Neural cell (in vitro differentiated cells): ENCODE measurements at regions not wholly inside any gene's neighbourhood (a gene's known extent, or its start where the extent isn't known, plus 50 kb on each side); places are given as distances from the start of the nearest gene placed in this dataset.

ENCODE experiments used
- H2AFZ ChIP-seq: fragments of 200-600, 300-800 bp; sonication (generic), shearing (Covaris generic); 2 replicates; pipeline ENCODE4 v1.6.0; 2014; ENCODE audit warnings: low read depth, mild to moderate bottlenecking, antibody characterized with exemption, low read length, moderate library complexity
- H3F3A ChIP-seq: fragments of 200-600 bp; shearing (Covaris generic); 2 replicates; pipeline ENCODE4 v1.6.1; 2016; ENCODE audit warnings: mild to moderate bottlenecking, moderate library complexity, mixed read lengths, antibody characterized with exemption, low read length; ENCODE audit not compliant: insufficient read depth, poor library complexity, severe bottlenecking
- H3K27ac ChIP-seq: fragments of 200-600, 300-800 bp; sonication (generic), shearing (Covaris generic); 2 replicates; pipeline ENCODE4 v1.5.1; 2014; ENCODE audit warnings: mild to moderate bottlenecking, low read length, moderate library complexity
- H3K27me3 ChIP-seq: fragments of 300-800, 200-600 bp; sonication (generic), shearing (Covaris generic); 2 replicates; pipeline ENCODE4 v1.6.0; 2014; ENCODE audit warnings: mild to moderate bottlenecking, low read depth, low read length, moderate library complexity; ENCODE audit not compliant: insufficient read depth
- H3K36me3 ChIP-seq: fragments of 300-800, 200-600 bp; sonication (generic), shearing (Covaris generic); 2 replicates; pipeline ENCODE4 v1.5.1; 2014; ENCODE audit warnings: mild to moderate bottlenecking, antibody characterized with exemption, low read length, moderate library complexity; ENCODE audit not compliant: insufficient read depth
- H3K4me2 ChIP-seq: fragments of 300-800, 200-600 bp; sonication (generic), shearing (Covaris generic); 2 replicates; pipeline ENCODE4 v1.6.0; 2014; ENCODE audit warnings: mild to moderate bottlenecking, low read length
- H3K4me3 ChIP-seq: fragments of 300-800, 200-600 bp; sonication (generic), shearing (Covaris generic); 2 replicates; pipeline ENCODE4 v1.5.1; 2014; ENCODE audit warnings: mild to moderate bottlenecking, low read length, moderate library complexity
- H3K79me2 ChIP-seq: fragments of 200-600 bp; shearing (Covaris generic); replicated peaks from 2 replicates; pipeline ENCODE4 v1.6.0; 2014; ENCODE audit warnings: mild to moderate bottlenecking, low read length, moderate library complexity; ENCODE audit not compliant: insufficient read depth
- H3K9ac ChIP-seq: fragments of 300-800, 200-600 bp; sonication (generic), shearing (Covaris generic); 2 replicates; pipeline ENCODE4 v1.6.1; 2016; ENCODE audit warnings: mild to moderate bottlenecking, low read length, mixed read lengths
- H3K9me2 ChIP-seq: fragments of 200-600 bp; shearing (Covaris generic); 2 replicates; pipeline ENCODE4 v1.6.1; 2016; ENCODE audit warnings: mild to moderate bottlenecking, low read length, mixed read lengths; ENCODE audit not compliant: insufficient read depth
- H3K9me3 ChIP-seq: fragments of 200-600, 300-800 bp; sonication (generic), shearing (Covaris generic); 2 replicates; pipeline ENCODE4 v1.6.1; 2016; ENCODE audit warnings: mild to moderate bottlenecking, mixed run types, low read length, moderate library complexity, mixed read lengths
- H4K20me1 ChIP-seq: fragments of 200-600 bp; shearing (Covaris generic); 2 replicates; pipeline ENCODE4 v1.6.1; 2016; ENCODE audit warnings: mild to moderate bottlenecking, mixed run types; ENCODE audit not compliant: insufficient read depth
- EP300 ChIP-seq: fragments of 450-650 bp; conservative IDR thresholded peaks from 2 replicates; pipeline ENCODE4 v1.6.1; 2014; ENCODE audit warnings: antibody characterized with exemption, mild to moderate bottlenecking, moderate library complexity; ENCODE audit not compliant: poor library complexity, severe bottlenecking
- EZH2 ChIP-seq: fragments of 200-600, 300-800 bp; shearing (Covaris generic), sonication (generic); IDR thresholded peaks from 2 replicates; pipeline ENCODE4 v1.6.1; 2014; ENCODE audit warnings: antibody characterized with exemption, low read length, borderline replicate concordance, mild to moderate bottlenecking; ENCODE audit not compliant: insufficient read depth, poor library complexity, severe bottlenecking
- MXI1 ChIP-seq: fragments of 450-650 bp; conservative IDR thresholded peaks from 2 replicates; pipeline ENCODE4 v1.6.1; 2014; ENCODE audit warnings: antibody characterized with exemption, mild to moderate bottlenecking; ENCODE audit not compliant: poor library complexity, severe bottlenecking
- POLR2AphosphoS5 ChIP-seq: IDR thresholded peaks from 2 replicates; pipeline ENCODE4 v1.6.1; 2012
- RAD21 ChIP-seq: fragments of 450-650 bp; conservative IDR thresholded peaks from 2 replicates; pipeline ENCODE4 v1.6.1; 2014; ENCODE audit warnings: antibody characterized with exemption, mild to moderate bottlenecking, moderate library complexity
- REST ChIP-seq: IDR thresholded peaks from 2 replicates; pipeline ENCODE4 v1.6.1; 2012; ENCODE audit warnings: borderline replicate concordance
- SMC3 ChIP-seq: fragments of 450-650 bp; conservative IDR thresholded peaks from 2 replicates; pipeline ENCODE4 v1.6.1; 2014; ENCODE audit warnings: antibody characterized with exemption, mild to moderate bottlenecking, moderate library complexity; ENCODE audit not compliant: poor library complexity
- TAF1 ChIP-seq: IDR thresholded peaks from 2 replicates; pipeline ENCODE4 v1.6.1; 2012; ENCODE audit warnings: low read depth
- TF ChIP-seq, protein P1 (sequence below): fragments of 450-650 bp; IDR thresholded peaks from 2 replicates; pipeline ENCODE4 v1.5.1; 2014; ENCODE audit warnings: antibody characterized with exemption, mild to moderate bottlenecking, moderate library complexity; ENCODE audit not compliant: poor library complexity, severe bottlenecking

- H3K27ac ChIP-seq: no peak overlapping the region
- no peak overlapping the region for H3K4me3 ChIP-seq
- TF ChIP-seq SMC3 (no peak), EP300 (no peak), RAD21 (no peak), EZH2 (no peak)
- TF ChIP-seq, protein P1, sequence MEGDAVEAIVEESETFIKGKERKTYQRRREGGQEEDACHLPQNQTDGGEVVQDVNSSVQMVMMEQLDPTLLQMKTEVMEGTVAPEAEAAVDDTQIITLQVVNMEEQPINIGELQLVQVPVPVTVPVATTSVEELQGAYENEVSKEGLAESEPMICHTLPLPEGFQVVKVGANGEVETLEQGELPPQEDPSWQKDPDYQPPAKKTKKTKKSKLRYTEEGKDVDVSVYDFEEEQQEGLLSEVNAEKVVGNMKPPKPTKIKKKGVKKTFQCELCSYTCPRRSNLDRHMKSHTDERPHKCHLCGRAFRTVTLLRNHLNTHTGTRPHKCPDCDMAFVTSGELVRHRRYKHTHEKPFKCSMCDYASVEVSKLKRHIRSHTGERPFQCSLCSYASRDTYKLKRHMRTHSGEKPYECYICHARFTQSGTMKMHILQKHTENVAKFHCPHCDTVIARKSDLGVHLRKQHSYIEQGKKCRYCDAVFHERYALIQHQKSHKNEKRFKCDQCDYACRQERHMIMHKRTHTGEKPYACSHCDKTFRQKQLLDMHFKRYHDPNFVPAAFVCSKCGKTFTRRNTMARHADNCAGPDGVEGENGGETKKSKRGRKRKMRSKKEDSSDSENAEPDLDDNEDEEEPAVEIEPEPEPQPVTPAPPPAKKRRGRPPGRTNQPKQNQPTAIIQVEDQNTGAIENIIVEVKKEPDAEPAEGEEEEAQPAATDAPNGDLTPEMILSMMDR: no peak
- H3K9me2 ChIP-seq: no peaks in the 10 kb centered on the region
- no peaks in the 10 kb centered on the region for H3K27me3 ChIP-seq
- H3K79me2 ChIP-seq: no peaks in the 10 kb centered on the region
- no peaks in the 10 kb centered on the region for H3F3A ChIP-seq
- H3K36me3 ChIP-seq: no peaks in the 10 kb centered on the region
- H3K9ac ChIP-seq: no peak overlapping the region
- H3K4me2 ChIP-seq: no peak overlapping the region
- H3K9me3 ChIP-seq: no peaks in the 10 kb centered on the region
- no peaks in the 10 kb centered on the region for H4K20me1 ChIP-seq
- no peak overlapping the region for H2AFZ ChIP-seq
Measured at GRCh38 chr5:106545325-106545724, 1125.4 kb downstream of the EFNA5 start.

- TF ChIP-seq POLR2AphosphoS5 (no peak), SMC3 (no peak), MXI1 (no peak), REST (no peak), TAF1 (no peak), EP300 (no peak), RAD21 (no peak), EZH2 (no peak)
- TF ChIP-seq, protein P1: no peak
- H3K27ac ChIP-seq: no peak overlapping the region
- no peaks in the 10 kb centered on the region for H3F3A ChIP-seq
- H2AFZ ChIP-seq: no peak overlapping the region
- no peaks in the 10 kb centered on the region for H3K79me2 ChIP-seq
- no peak overlapping the region for H3K9ac ChIP-seq
- H3K9me3 ChIP-seq: no peaks in the 10 kb centered on the region
- no peak overlapping the region for H3K4me3 ChIP-seq
- H3K4me2 ChIP-seq: no peak overlapping the region
- H3K36me3 ChIP-seq: no peaks in the 10 kb centered on the region
- no peaks in the 10 kb centered on the region for H4K20me1 ChIP-seq
- H3K27me3 ChIP-seq: no peaks in the 10 kb centered on the region
- H3K9me2 ChIP-seq: no peaks in the 10 kb centered on the region
Measured at GRCh38 chr5:106543330-106543729, 1127.4 kb downstream of the EFNA5 start.
